Pancreas (tissue), 10 donors: ENCODE measurements at regions not wholly inside any gene's neighbourhood (a gene's known extent, or its start where the extent isn't known, plus 50 kb on each side); places are given as distances from the start of the nearest gene placed in this dataset.

ENCODE experiments used
- ATAC-seq, 4 donors: fragments of 200-7000 bp; cut with Tn5 transposase; one replicate each; pipeline versions ENCODE4 v1.8.0 to v1.9.1; 2020; ENCODE audit warnings: mild to moderate bottlenecking in 4 of 4, moderate library complexity in 4 of 4
- DNase-seq, 6 donors: peaks; one replicate each; pipeline ENCODE4 v3.0.0-alpha.2; 2020
- FAIRE-seq: peaks from 2 replicates; lab custom pipeline; 2012; peaks lifted over from hg19 to GRCh38; lab: Jason Lieb, UNC
- H3K27ac ChIP-seq, 4 donors: fragments of 200-600 bp; sonication (generic); 1 replicate in 3 of 4; 2 replicates in 1 of 4; pipeline versions ENCODE4 v1.5.0 to v1.8.0; 2020
- H3K27me3 ChIP-seq, 4 donors: fragments of 200-600 bp; one replicate each; pipeline ENCODE4 v1.8.0; 2021
- H3K36me3 ChIP-seq, 3 donors: fragments of 200-600 bp; sonication (generic) in 1 of 3; one replicate each; pipeline versions ENCODE4 v1.5.0 to v1.8.0; 2020 to 2021
- H3K4me1 ChIP-seq, 3 donors: fragments of 200-600 bp; one replicate each; pipeline ENCODE4 v1.8.0; 2021
- H3K4me3 ChIP-seq, 4 donors: fragments of 200-600 bp; sonication (generic) in 2 of 4; one replicate each; pipeline versions ENCODE4 v1.5.0 to v1.8.0; 2020 to 2021
- H3K9me3 ChIP-seq, 4 donors: fragments of 200-600 bp; one replicate each; pipeline ENCODE4 v1.8.0; 2021
- WGBS, 2 donors: extraction: QIAGEN DNeasy Blood & Tissue Kit; methylation state at CpG; one replicate each; pipeline ENCODE4 v1.1.7; 2013; 5-methylcytosine and 5-hydroxymethylcytosine counted together
- intact Hi-C, 3 donors: fragments of 100-400 bp; cut with DNase I; formaldehyde crosslinking; loops; one replicate each; pipeline versions ENCODE4 v1.11.1 to v1.14.2; 2022
- TF ChIP-seq, protein P1 (sequence below), 4 donors: fragments of 200-600 bp; sonication (generic) in 3 of 4; IDR thresholded peaks; one replicate each; pipeline versions ENCODE4 v1.5.0 to v1.8.0; 2021; ENCODE audit warnings: antibody characterized with exemption in 4 of 4
- donor health status: healthy with polysubstance abuse.
- donor health status: DM: no; HTN: no; CAD: no; lungs with moderate emphysema.
- donor health status: DM: no; HTN: no; CAD: no.
- donor health status: control.
- donor health status: control.
- donor health status: Bipolar disorder and iron deficiency.
- donor health status: DM: yes; HTN: yes; CAD: no.
- donor health status: DM: no; HTN: no; CAD: no.
- donor health status: DM: no; HTN: no; CAD: no.
- donor health status: DM: yes; HTN: yes; CAD: no.

DNA sequence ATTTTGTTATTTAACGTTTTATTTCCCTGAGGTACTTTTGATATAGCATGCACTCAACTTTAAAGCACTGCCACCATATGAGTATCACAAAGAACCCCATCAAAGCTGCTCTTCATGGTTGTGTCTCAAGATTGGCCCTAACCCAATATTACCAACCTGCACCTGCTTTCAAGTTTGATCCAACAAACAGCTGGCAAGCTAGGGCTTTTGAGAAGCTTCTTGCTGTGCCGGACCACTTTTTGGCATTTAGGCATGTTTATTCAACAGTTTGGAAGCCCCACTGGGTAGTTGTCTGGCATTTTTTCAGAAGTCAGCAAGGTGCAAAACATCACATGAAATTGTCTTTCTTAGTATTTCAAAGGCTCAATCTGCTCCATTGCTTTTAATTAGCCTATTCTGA lies 137.2 kb upstream of the PLEKHA5 start:
- Histone ChIP-seq H3K4me1 (no peaks in the 10 kb centered on the region), H3K9me3 (no peaks in the 10 kb centered on the region), H3K4me3 (no peak overlapping the region), H3K36me3 (no peaks in the 10 kb centered on the region), H3K27ac (no peak overlapping the region), H3K27me3 (no peaks in the 10 kb centered on the region)
- no peak for ATAC-seq
- no peak for FAIRE-seq
- intact Hi-C loops, result no loop called here
- TF ChIP-seq, protein P1, sequence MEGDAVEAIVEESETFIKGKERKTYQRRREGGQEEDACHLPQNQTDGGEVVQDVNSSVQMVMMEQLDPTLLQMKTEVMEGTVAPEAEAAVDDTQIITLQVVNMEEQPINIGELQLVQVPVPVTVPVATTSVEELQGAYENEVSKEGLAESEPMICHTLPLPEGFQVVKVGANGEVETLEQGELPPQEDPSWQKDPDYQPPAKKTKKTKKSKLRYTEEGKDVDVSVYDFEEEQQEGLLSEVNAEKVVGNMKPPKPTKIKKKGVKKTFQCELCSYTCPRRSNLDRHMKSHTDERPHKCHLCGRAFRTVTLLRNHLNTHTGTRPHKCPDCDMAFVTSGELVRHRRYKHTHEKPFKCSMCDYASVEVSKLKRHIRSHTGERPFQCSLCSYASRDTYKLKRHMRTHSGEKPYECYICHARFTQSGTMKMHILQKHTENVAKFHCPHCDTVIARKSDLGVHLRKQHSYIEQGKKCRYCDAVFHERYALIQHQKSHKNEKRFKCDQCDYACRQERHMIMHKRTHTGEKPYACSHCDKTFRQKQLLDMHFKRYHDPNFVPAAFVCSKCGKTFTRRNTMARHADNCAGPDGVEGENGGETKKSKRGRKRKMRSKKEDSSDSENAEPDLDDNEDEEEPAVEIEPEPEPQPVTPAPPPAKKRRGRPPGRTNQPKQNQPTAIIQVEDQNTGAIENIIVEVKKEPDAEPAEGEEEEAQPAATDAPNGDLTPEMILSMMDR (IDR thresholded peaks at IDR 0.05), result no peak
- DNase-seq, result no peak
- WGBS, 2 donors, result 68 to 75% methylated on average over 2 of the region's 2 CpGs

DNA sequence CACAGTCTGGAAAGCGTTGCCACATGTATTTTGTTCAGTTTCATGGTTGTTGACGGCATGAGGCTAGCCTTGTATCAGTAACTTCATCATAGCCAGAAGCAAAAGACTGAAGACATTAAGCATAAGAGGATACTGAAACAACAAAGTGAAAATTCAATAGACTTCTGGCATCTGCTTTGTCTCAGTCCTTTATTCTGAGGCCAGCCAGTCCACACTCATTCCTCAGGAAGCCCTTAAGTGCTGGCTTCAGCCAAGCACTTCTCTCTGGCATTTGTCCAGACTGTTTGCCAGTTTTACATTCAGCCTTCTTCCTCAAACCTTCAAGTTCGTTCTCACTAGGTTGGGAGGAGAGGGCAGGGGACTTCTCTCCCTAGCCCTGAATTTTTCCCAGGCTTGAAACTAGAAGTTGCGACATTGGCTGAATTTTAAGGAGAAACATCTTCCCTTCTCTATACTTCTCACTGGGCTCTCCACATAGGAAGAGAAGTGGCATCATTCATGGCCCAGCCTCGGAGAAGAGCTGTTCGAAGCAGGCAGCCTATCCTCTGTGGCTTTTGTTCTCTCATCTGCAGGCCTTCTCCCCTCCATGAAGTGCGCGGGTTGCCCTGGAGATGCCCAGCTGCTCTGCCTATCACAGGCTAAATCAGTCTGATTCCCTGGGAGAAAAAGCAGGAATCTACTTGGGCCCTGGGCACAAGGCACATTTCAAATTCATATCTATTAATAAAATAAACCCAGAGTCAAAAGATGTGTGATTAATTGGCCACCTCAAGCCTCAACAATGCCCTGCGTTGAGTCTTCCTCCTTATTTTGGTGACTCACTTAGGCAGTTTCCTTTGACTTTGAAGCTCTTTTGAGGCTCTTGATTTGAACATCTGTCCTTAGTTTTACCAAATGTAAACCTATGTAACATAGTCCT lies 130.9 kb upstream of the PLEKHA5 start:
- Histone ChIP-seq H3K36me3 (no peaks in the 10 kb centered on the region), H3K4me1 (no peaks in the 10 kb centered on the region), H3K9me3 (no peaks in the 10 kb centered on the region), H3K4me3 (no peak overlapping the region), H3K27ac (no peak overlapping the region), H3K27me3 (no peaks in the 10 kb centered on the region)
- ATAC-seq, result no peak
- no peak for DNase-seq
- intact Hi-C loops, result no loop called here
- TF ChIP-seq, protein P1 (IDR thresholded peaks at IDR 0.05), result no peak
- WGBS, 2 donors, result 80 to 84% methylated on average over 9 of the region's 9 CpGs
- no peak for FAIRE-seq

DNA sequence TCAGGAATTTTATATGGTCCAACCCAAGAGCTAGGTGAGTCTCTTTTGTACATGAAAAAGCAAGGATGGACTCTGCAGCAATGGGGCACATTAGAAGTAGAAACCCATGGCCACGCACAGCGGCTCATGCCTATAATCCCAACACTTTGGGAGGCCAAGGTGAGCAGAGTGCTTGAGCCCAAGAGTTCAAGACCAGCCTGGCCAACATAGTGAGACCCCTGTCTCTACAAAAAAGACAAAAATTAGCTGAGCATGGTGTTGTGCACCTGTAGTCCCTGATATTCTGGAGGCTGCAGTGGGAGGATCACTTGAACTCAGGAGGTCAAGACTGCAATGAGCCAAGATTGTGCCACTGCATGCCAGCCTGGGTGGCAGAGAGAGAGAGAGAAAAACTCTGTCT lies 128.7 kb upstream of the PLEKHA5 start:
- WGBS, 2 donors, result 92 to 100% methylated on average over 2 of the region's 2 CpGs
- Histone ChIP-seq H3K27ac (no peak overlapping the region), H3K27me3 (no peaks in the 10 kb centered on the region), H3K4me1 (no peaks in the 10 kb centered on the region), H3K9me3 (no peaks in the 10 kb centered on the region), H3K4me3 (no peak overlapping the region), H3K36me3 (no peaks in the 10 kb centered on the region)
- ATAC-seq, result no peak
- no peak for DNase-seq
- TF ChIP-seq, protein P1 (IDR thresholded peaks at IDR 0.05), result no peak
- FAIRE-seq, result no peak
- intact Hi-C loops, result no loop called here

DNA sequence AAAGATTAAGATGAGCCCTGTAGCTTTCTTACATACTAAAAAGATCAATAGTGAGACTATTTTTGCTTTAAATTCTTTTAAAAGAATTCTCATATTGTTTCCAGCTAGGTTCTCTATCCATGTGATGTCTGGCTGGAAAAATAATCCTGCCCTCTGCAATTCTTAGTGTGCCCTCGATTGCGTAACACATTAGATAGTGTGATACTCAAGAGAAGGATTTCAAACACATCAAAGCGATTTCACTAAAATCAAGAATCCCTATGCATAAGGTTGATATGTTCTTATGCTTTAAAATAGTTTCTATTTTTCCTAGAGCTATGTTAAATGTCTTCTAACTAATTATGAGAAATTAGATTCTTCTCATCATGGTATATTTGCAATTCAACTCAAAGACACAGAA lies 127.3 kb upstream of the PLEKHA5 start:
- Histone ChIP-seq H3K36me3 (no peaks in the 10 kb centered on the region), H3K9me3 (no peaks in the 10 kb centered on the region), H3K4me3 (no peak overlapping the region), H3K4me1 (no peaks in the 10 kb centered on the region), H3K27ac (no peak overlapping the region), H3K27me3 (no peaks in the 10 kb centered on the region)
- no peak for ATAC-seq
- WGBS, 2 donors, result 77 to 84% methylated on average over 3 of the region's 3 CpGs
- TF ChIP-seq, protein P1 (IDR thresholded peaks at IDR 0.05), result no peak
- intact Hi-C loops, result no loop called here
- FAIRE-seq, result no peak
- no peak for DNase-seq

DNA sequence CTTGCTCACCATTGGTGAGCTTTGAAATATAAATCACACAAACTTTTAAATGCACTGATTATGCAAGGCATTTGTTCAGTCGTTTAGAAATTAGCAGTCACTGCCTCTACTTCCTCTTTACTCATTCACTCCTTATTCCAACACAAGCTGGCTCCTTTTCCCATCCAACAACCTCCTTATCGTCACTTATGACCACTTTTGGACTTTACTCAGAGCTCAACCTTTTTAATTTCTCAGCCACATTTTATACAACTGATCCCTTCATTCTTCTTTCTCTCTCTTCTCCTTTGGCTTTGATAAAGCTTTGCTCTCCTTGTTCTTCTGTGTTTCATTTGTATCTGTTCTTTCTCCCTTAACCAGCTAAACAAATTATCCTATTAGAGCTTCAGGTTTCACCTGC lies 126.4 kb upstream of the PLEKHA5 start:
- no peak for ATAC-seq
- H3K36me3 ChIP-seq, result no peaks in the 10 kb centered on the region
- no peak for DNase-seq
- 43 to 57% methylated on average over 2 of the region's 2 CpGs for WGBS, 2 donors
- H3K4me1 ChIP-seq, result no peaks in the 10 kb centered on the region
- H3K9me3 ChIP-seq, result no peaks in the 10 kb centered on the region
- H3K27ac ChIP-seq, result no peak overlapping the region
- TF ChIP-seq, protein P1 (IDR thresholded peaks at IDR 0.05), result no peak
- H3K4me3 ChIP-seq, result no peak overlapping the region
- no peaks in the 10 kb centered on the region for H3K27me3 ChIP-seq
- no peak for FAIRE-seq
- intact Hi-C loops, result no loop called here
